PC-9 (cell line): ENCODE measurements at regions not wholly inside any gene's neighbourhood (a gene's known extent, or its start where the extent isn't known, plus 50 kb on each side); places are given as distances from the start of the nearest gene placed in this dataset.
"Not testable (repeated sequence)": the region's sequence is repeated elsewhere in the genome, so short reads cannot be mapped to it uniquely, and the experiment has no call there.

Source experiments
- BruUV-seq: library from RNA; stranded (reverse); fragments of 400-500 nt; replicated peaks from 2 replicates; lab custom pipeline; 2021; lab: Mats Ljungman, UMichigan
- CTCF ChIA-PET: fragments of 300-600 bp; sonication (Branson Sonifier 250); formaldehyde crosslinking; loops from one replicate; lab custom pipeline; 2022; ENCODE audit warnings: antibody characterized with exemption; lab: Charles Lee
- POLR2A ChIA-PET: fragments of 300-600 bp; sonication (Branson Sonifier 250); formaldehyde crosslinking; loops from one replicate; lab custom pipeline; 2022; ENCODE audit warnings: antibody characterized with exemption; ENCODE audit not compliant: unreplicated experiment; lab: Charles Lee
- DNase-seq, 2 experiments: peaks; one replicate each; pipeline versions ENCODE4 v3.0.0 to v3.0.0-alpha.2; 2015 to 2022; ENCODE audit warnings: mixed read lengths in 1 of 2
- H2AFZ ChIP-seq: fragments of 200-600 bp; sonication (generic); 2 replicates; pipeline ENCODE4 v1.8.1; 2017; ENCODE audit warnings: antibody characterized with exemption
- H3F3A ChIP-seq: fragments of 200-600 bp; sonication (generic); 2 replicates; pipeline ENCODE4 v1.8.1; 2017; ENCODE audit warnings: antibody characterized with exemption, mild to moderate bottlenecking, low read depth; ENCODE audit not compliant: insufficient read depth
- H3K27ac ChIP-seq: fragments of 200-600 bp; sonication (generic); 2 replicates; pipeline ENCODE4 v1.6.1; 2016; ENCODE audit warnings: mixed run types
- H3K27me3 ChIP-seq: fragments of 200-600 bp; sonication (generic); 2 replicates; pipeline ENCODE4 v1.6.1; 2016; ENCODE audit warnings: low read depth, mixed run types; ENCODE audit not compliant: insufficient read depth
- H3K36me3 ChIP-seq: fragments of 200-600 bp; sonication (generic); 2 replicates; pipeline ENCODE4 v1.6.1; 2016; ENCODE audit warnings: low read depth, mixed run types
- H3K4me1 ChIP-seq: fragments of 200-600 bp; sonication (generic); replicated peaks from 2 replicates; pipeline ENCODE4 v1.6.1; 2016; ENCODE audit warnings: mixed run types; ENCODE audit not compliant: insufficient read depth
- H3K4me2 ChIP-seq: fragments of 200-600 bp; sonication (generic); 2 replicates; pipeline ENCODE4 v1.6.1; 2017; ENCODE audit warnings: mixed run types
- H3K4me3 ChIP-seq: fragments of 200-600 bp; sonication (generic); 2 replicates; pipeline ENCODE4 v1.6.1; 2016; ENCODE audit warnings: mixed run types
- H3K79me2 ChIP-seq: fragments of 200-600 bp; sonication (generic); 2 replicates; pipeline ENCODE4 v1.6.1; 2017; ENCODE audit warnings: low read depth, mixed run types
- H3K9me2 ChIP-seq: fragments of 200-600 bp; sonication (generic); 2 replicates; pipeline ENCODE4 v1.8.1; 2017; ENCODE audit warnings: mild to moderate bottlenecking; ENCODE audit not compliant: insufficient read depth
- H3K9me3 ChIP-seq: fragments of 200-600 bp; sonication (generic); 2 replicates; pipeline ENCODE4 v1.8.1; 2016; ENCODE audit warnings: low read depth; ENCODE audit not compliant: insufficient read depth
- H4K20me1 ChIP-seq: fragments of 200-600 bp; sonication (generic); 2 replicates; pipeline ENCODE4 v1.8.1; 2017; ENCODE audit not compliant: insufficient read depth
- CTCF ChIP-seq: fragments of 200-600 bp; sonication (generic); conservative IDR thresholded peaks from 2 replicates; pipeline ENCODE4 v1.6.1; 2017; ENCODE audit warnings: mixed run types, antibody characterized with exemption, mild to moderate bottlenecking, moderate library complexity
- EZH2 ChIP-seq: fragments of 200-600 bp; sonication (generic); IDR thresholded peaks from 2 replicates; pipeline ENCODE4 v1.8.0; 2017; ENCODE audit warnings: antibody characterized with exemption, low read depth
- intact Hi-C: fragments of 100-400 bp; cut with micrococcal nuclease; formaldehyde crosslinking; loops from one replicate; pipeline ENCODE4 v1.10.0; 2022; ENCODE audit not compliant: unreplicated experiment

GRCh38 chr12:95384785-95385184 lies 89.2 kb upstream of the METAP2 start:
- H3K4me3 ChIP-seq, result no peak overlapping the region
- BruUV-seq, result no TSS peak
- no peak for DNase-seq
- H2AFZ ChIP-seq, result no peak overlapping the region
- no peak for TF ChIP-seq EZH2
- TF ChIP-seq CTCF, result no peak
- POLR2A ChIA-PET, result interaction anchor here (0.6 kb wide), 1 partner anchor 104 kb away, joined by 5 read pairs; no protein-coding TSS in a partner anchor
- intact Hi-C loops, result no loop called here
- CTCF ChIA-PET, result no interaction called here
- no peaks in the 10 kb centered on the region; the same call in 1 of the 2 replicates for H3K9me2 ChIP-seq
- H3K9me3 ChIP-seq, result no peaks in the 10 kb centered on the region
- no peaks in the 10 kb centered on the region for H4K20me1 ChIP-seq
- peaks cover 6% of the 10 kb centered on the region; the same call in 1 of the 2 replicates for H3K4me1 ChIP-seq
- H3K36me3 ChIP-seq, result no peaks in the 10 kb centered on the region
- H3K4me2 ChIP-seq, result no peak overlapping the region
- H3K27ac ChIP-seq, result no peak overlapping the region
- no peaks in the 10 kb centered on the region for H3K79me2 ChIP-seq
- H3K27me3 ChIP-seq, result no peaks in the 10 kb centered on the region
- no peaks in the 10 kb centered on the region for H3F3A ChIP-seq

GRCh38 chr12:95385246-95386035 lies 88.5 kb upstream of the METAP2 start:
- Histone ChIP-seq H3K4me3 (no peak overlapping the region), H3F3A (no peaks in the 10 kb centered on the region), H2AFZ (no peak overlapping the region), H3K4me1 (peaks cover 6% of the 10 kb centered on the region; the same call in 1 of the 2 replicates), H3K79me2 (no peaks in the 10 kb centered on the region), H3K9me2 (no peaks in the 10 kb centered on the region; the same call in 1 of the 2 replicates), H3K4me2 (no peak overlapping the region), H3K27me3 (no peaks in the 10 kb centered on the region), H3K36me3 (no peaks in the 10 kb centered on the region), H3K9me3 (no peaks in the 10 kb centered on the region), H4K20me1 (no peaks in the 10 kb centered on the region), H3K27ac (no peak overlapping the region)
- TF ChIP-seq CTCF (no peak), EZH2 (no peak)
- POLR2A ChIA-PET, result interaction anchor here (0.6 to 0.7 kb wide), 3 partner anchors 11 to 103 kb away, joined by 3 to 5 read pairs (median 3); no protein-coding TSS in a partner anchor
- CTCF ChIA-PET, result interaction anchor here (0.7 kb wide), 1 partner anchor 187 kb away, joined by 3 read pairs; no protein-coding TSS in a partner anchor
- no peak for DNase-seq
- intact Hi-C loops, result no loop called here
- BruUV-seq, result no TSS peak

DNA sequence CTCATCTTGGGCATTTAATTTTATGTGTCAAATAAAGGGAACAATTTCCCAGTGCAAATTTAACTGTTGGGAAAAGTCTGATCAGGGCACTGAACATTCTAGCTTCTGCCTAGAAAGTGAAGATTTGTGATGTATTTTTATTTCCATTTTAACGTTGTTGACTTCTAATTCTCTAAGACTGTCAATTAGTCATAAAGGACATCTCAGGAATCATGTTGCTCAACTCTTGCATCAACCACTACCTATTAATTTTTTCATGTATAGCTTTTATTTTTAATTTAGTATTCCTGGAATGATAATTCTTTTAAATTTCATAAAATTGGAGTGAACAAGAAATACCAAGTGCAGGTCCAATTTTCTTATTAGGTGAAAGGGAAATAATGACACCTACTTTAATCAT lies 87.9 kb upstream of the METAP2 start:
- H3K9me2 ChIP-seq, result no peaks in the 10 kb centered on the region; the same call in 1 of the 2 replicates
- ChIA-PET POLR2A (interaction anchor here (0.6 to 0.7 kb wide), 2 partner anchors 21 to 830 kb away, joined by 3 to 30 read pairs; no protein-coding TSS in a partner anchor), CTCF (no interaction called here)
- no peaks in the 10 kb centered on the region for H3K36me3 ChIP-seq
- intact Hi-C loops, result no loop called here
- no peak overlapping the region for H3K27ac ChIP-seq
- no peak overlapping the region for H2AFZ ChIP-seq
- H3K4me3 ChIP-seq, result no peak overlapping the region
- no peak for DNase-seq
- TF ChIP-seq EZH2 (no peak), CTCF (no peak)
- H4K20me1 ChIP-seq, result no peaks in the 10 kb centered on the region
- H3K4me2 ChIP-seq, result no peak overlapping the region
- no TSS peak for BruUV-seq
- H3K27me3 ChIP-seq, result no peaks in the 10 kb centered on the region
- H3K4me1 ChIP-seq, result peaks cover 6% of the 10 kb centered on the region; the same call in 1 of the 2 replicates
- H3F3A ChIP-seq, result no peaks in the 10 kb centered on the region
- H3K79me2 ChIP-seq, result no peaks in the 10 kb centered on the region
- no peaks in the 10 kb centered on the region for H3K9me3 ChIP-seq

GRCh38 chr12:95388260-95388659 lies 85.7 kb upstream of the METAP2 start:
- intact Hi-C loops, H3K36me3 ChIP-seq, H3K4me3 ChIP-seq, H3K4me2 ChIP-seq, H2AFZ ChIP-seq, DNase-seq, H3K4me1 ChIP-seq, POLR2A ChIA-PET, H3K79me2 ChIP-seq, H3K27ac ChIP-seq, H3F3A ChIP-seq, CTCF ChIA-PET, BruUV-seq, H3K9me3 ChIP-seq, H3K9me2 ChIP-seq, H4K20me1 ChIP-seq, H3K27me3 ChIP-seq: not testable (repeated sequence)
